WTC11 (cell line): ENCODE measurements at regions not wholly inside any gene's neighbourhood (a gene's known extent, or its start where the extent isn't known, plus 50 kb on each side); places are given as distances from the start of the nearest gene placed in this dataset.

ENCODE experiments used
- ATF2 ChIP-seq: sonication (generic); formaldehyde crosslinking; IDR thresholded peaks from 2 replicates; pipeline ENCODE4 v1.8.1; 2022; ENCODE audit warnings: low read depth, missing genetic modification reagents, borderline replicate concordance
- CREM ChIP-seq: sonication (generic); formaldehyde crosslinking; IDR thresholded peaks from 2 replicates; pipeline ENCODE4 v1.8.1; 2022; ENCODE audit warnings: mild to moderate bottlenecking, missing genetic modification reagents, moderate library complexity
- CTCF ChIP-seq: fragments of 200-600 bp; IDR thresholded peaks from 2 replicates; pipeline ENCODE4 v1.8.0; 2022; ENCODE audit warnings: antibody characterized with exemption
- ELF4 ChIP-seq: sonication (generic); formaldehyde crosslinking; IDR thresholded peaks from 2 replicates; pipeline ENCODE4 v1.8.1; 2022; ENCODE audit warnings: low read depth, mild to moderate bottlenecking, moderate library complexity, missing genetic modification reagents
- FOXJ3 ChIP-seq: sonication (generic); formaldehyde crosslinking; IDR thresholded peaks from 2 replicates; pipeline ENCODE4 v1.9.0; 2021; ENCODE audit warnings: missing genetic modification reagents, mild to moderate bottlenecking, borderline replicate concordance
- JUN ChIP-seq: sonication (generic); formaldehyde crosslinking; IDR thresholded peaks from 2 replicates; pipeline ENCODE4 v1.8.0; 2023; ENCODE audit warnings: mild to moderate bottlenecking, missing genetic modification reagents
- STAT6 ChIP-seq: sonication (generic); formaldehyde crosslinking; conservative IDR thresholded peaks from 2 replicates; pipeline ENCODE4 v1.8.1; 2023; ENCODE audit warnings: mild to moderate bottlenecking, low read depth, missing genetic modification reagents, moderate library complexity
- ZNF121 ChIP-seq: sonication (generic); formaldehyde crosslinking; IDR thresholded peaks from 2 replicates; pipeline ENCODE4 v1.8.0; 2023; ENCODE audit warnings: missing genetic modification reagents

GRCh38 chr10:33832124-33832787, 497.8 kb upstream of the NRP1 start:
- TF ChIP-seq CTCF (no peak), FOXJ3 (CRISPR knock-in tag) (no peak), ELF4 (CRISPR knock-in tag) (no peak), ATF2 (CRISPR knock-in tag) (no peak), JUN (CRISPR knock-in tag) (no peak), ZNF121 (CRISPR knock-in tag) (no peak), CREM (CRISPR knock-in tag) (no peak), STAT6 (CRISPR knock-in tag) (no peak)
